Stomach (tissue), 8 donors: ENCODE measurements at regions not wholly inside any gene's neighbourhood (a gene's known extent, or its start where the extent isn't known, plus 50 kb on each side); places are given as distances from the start of the nearest gene placed in this dataset.

ENCODE experiments used
- DNase-seq, 2 donors: peaks; one replicate each; pipeline versions ENCODE4 v3.0.0 to v3.0.0-alpha.2; 2013 to 2019
- H3K27ac ChIP-seq, 5 donors: fragments of 200-600 bp in 4 of 5; sonication (generic) in 4 of 5; one replicate each; pipeline ENCODE4 v1.5.1; 2013 to 2019; ENCODE audit warnings: mild to moderate bottlenecking in 1 of 5, moderate library complexity in 1 of 5
- H3K27me3 ChIP-seq, 3 donors: fragments of 200-600 bp; sonication (generic); one replicate each; pipeline ENCODE4 v1.5.1; 2017 to 2019; ENCODE audit warnings: mixed run types in 1 of 3
- H3K36me3 ChIP-seq, 4 donors: fragments of 200-600 bp; sonication (generic); 1 replicate in 3 of 4; 2 replicates in 1 of 4; pipeline ENCODE4 v1.5.1; 2016 to 2019
- H3K4me1 ChIP-seq, 4 donors: fragments of 200-600 bp; sonication (generic); one replicate each; pipeline ENCODE4 v1.5.1; 2016 to 2019
- H3K4me3 ChIP-seq, 4 donors: fragments of 200-600 bp; sonication (generic) in 3 of 4; one replicate each; pipeline ENCODE4 v1.5.1; 2016 to 2019; ENCODE audit warnings: mild to moderate bottlenecking in 1 of 4
- H3K9me3 ChIP-seq, 4 donors: fragments of 200-600 bp; sonication (generic); one replicate each; pipeline ENCODE4 v1.5.1; 2016 to 2019
- EP300 ChIP-seq: sonication (generic); formaldehyde crosslinking; IDR thresholded peaks from one replicate; pipeline ENCODE4 v1.6.1; 2017; ENCODE audit warnings: antibody characterized with exemption
- POLR2A ChIP-seq, 4 donors: fragments of 450-650 bp; IDR thresholded peaks; one replicate each; pipeline ENCODE4 v1.6.1; 2016; ENCODE audit warnings: antibody characterized with exemption in 4 of 4, control low read depth in 2 of 4, mild to moderate bottlenecking in 1 of 4, moderate library complexity in 1 of 4
- POLR2AphosphoS5 ChIP-seq, 3 donors: sonication (generic); formaldehyde crosslinking; IDR thresholded peaks; one replicate each; pipeline ENCODE4 v1.6.1; 2016; ENCODE audit warnings: antibody characterized with exemption in 3 of 3
- WGBS, 5 donors: extraction: QIAGEN DNeasy Blood & Tissue Kit in 3 of 5; methylation state at CpG; one replicate each; pipeline versions ENCODE4 v1.1.5 to v1.1.7; 2013 to 2018; 5-methylcytosine and 5-hydroxymethylcytosine counted together
- intact Hi-C: fragments of 100-400 bp; cut with DNase I; formaldehyde crosslinking; loops from one replicate; pipeline ENCODE4 v1.15.1; 2023; ENCODE audit warnings: low total_unique reads
- small RNA-seq, 4 donors: library from RNA; depleted of rRNA; stranded (forward); fragments of <200 nt; gene quantifications; one replicate each; pipeline ENCODE3, GENCODE V24; 2016
- TF ChIP-seq, protein P1 (sequence below), 7 experiments: fragments of 450-650 bp in 4 of 7; fragments of 200-600 bp in 3 of 7; sonication (generic) in 3 of 7; IDR thresholded peaks; one replicate each; pipeline ENCODE4 v1.5.1; 2016 to 2019; ENCODE audit warnings: antibody characterized with exemption in 7 of 7, control low read depth in 2 of 7, mild to moderate bottlenecking in 1 of 7
- donor health status: healthy with polysubstance abuse.
- donor health status: Bipolar disorder and iron deficiency.
- donor health status: healthy.

DNA sequence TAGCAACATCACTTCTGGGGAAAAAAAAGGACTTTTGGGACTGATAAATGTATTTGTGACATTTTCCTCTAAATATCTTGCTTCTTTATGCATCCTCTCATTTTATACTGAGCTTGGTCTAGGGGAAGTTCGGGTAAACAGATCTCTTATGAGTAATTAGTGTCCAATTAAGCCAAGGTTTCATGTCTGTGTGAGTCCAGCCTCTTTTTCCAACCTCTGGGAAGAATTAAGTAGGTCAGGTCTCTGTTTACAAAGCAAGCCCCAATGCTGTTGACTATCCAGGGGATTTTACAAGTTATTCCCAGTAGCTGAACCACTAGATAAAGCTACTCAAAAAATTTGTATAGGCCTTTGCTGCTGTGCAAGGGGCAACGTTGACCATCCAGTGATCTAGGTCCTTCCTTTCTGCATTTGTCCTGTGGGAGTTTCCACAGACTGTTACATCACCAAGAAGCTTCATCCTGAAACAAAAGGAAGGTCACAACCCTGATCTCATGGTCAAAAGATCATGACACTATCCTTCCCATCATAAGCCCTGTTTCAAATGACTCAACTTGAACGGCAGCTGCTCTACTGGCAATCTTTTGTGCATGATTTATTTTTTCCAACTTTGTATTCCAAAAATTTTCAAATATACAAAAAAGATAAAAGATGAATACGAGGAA lies 74.3 kb downstream of the ETS2 start:
- Histone ChIP-seq H3K27ac (peak overlapping the region in 2 of 5 donors; percentile 1 to 38), H3K36me3 (no peaks in the 10 kb centered on the region)

DNA sequence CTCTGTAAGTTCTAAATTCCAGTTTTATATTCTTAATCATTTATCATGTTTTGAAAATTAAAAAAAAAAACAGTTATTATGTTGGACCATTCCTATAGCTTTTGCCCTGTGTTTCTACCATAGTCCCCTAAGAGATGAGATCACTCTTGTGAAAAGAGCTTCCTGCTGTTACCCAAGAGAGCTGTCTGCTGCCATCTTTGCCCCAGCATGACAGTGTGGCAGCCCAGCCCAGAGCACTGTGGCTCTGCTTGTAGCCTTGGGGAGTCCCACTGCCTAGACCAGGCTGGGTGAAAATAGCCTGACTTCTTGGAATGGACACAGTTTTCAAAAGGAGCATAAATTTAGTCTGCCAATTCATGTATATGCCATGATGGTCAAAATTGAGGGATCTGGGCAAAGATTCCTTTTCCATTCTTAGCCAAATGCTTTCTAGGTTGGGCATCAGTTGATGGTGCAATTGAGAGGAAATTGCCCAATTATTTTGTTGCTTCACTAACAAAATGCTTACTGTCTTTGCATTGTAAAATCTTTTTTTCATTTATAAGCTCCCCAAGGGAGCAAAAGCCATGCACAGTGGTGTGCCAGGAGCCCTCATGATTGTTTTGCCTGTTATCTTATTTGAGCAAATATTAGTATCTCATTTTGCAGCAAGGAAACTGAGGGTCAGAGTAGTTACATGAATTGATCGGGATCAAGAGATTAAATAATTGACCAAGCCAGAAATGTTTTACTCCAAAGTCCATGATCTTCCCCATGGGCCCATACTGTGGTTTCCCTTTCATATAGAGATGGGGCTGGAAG lies 72.8 kb downstream of the ETS2 start:
- Histone ChIP-seq H3K9me3 (peaks cover 0 to 6% (median 2%) of the 10 kb centered on the region in 4 donors), H3K36me3 (no peaks in the 10 kb centered on the region), H3K4me3 (no peak overlapping the region), H3K27ac (no peak overlapping the region), H3K27me3 (no peaks in the 10 kb centered on the region), H3K4me1 (no peaks in the 10 kb centered on the region)
- no peak for DNase-seq
- 28 to 67% (median 47%) methylated on average over 1 of the region's 1 CpG for WGBS, 5 donors
- intact Hi-C loops, result no loop called here
- no peak for TF ChIP-seq POLR2A (IDR thresholded peaks at IDR 0.05)
- no peak for TF ChIP-seq POLR2AphosphoS5 (IDR thresholded peaks at IDR 0.05)
- TF ChIP-seq, protein P1, sequence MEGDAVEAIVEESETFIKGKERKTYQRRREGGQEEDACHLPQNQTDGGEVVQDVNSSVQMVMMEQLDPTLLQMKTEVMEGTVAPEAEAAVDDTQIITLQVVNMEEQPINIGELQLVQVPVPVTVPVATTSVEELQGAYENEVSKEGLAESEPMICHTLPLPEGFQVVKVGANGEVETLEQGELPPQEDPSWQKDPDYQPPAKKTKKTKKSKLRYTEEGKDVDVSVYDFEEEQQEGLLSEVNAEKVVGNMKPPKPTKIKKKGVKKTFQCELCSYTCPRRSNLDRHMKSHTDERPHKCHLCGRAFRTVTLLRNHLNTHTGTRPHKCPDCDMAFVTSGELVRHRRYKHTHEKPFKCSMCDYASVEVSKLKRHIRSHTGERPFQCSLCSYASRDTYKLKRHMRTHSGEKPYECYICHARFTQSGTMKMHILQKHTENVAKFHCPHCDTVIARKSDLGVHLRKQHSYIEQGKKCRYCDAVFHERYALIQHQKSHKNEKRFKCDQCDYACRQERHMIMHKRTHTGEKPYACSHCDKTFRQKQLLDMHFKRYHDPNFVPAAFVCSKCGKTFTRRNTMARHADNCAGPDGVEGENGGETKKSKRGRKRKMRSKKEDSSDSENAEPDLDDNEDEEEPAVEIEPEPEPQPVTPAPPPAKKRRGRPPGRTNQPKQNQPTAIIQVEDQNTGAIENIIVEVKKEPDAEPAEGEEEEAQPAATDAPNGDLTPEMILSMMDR (IDR thresholded peaks at IDR 0.05), result no peak
- no peak for TF ChIP-seq EP300

More for the DNA sequence above, 74.3 kb downstream of the ETS2 start:
- WGBS, 5 donors, result 58 to 68% (median 63%) methylated on average over 4 of the region's 4 CpGs
- TF ChIP-seq POLR2AphosphoS5 (IDR thresholded peaks at IDR 0.05) (no peak), POLR2A (IDR thresholded peaks at IDR 0.05) (no peak), EP300 (no peak)
- TF ChIP-seq, protein P1 (IDR thresholded peaks at IDR 0.05), result no peak
- Histone ChIP-seq H3K4me3 (no peak overlapping the region), H3K4me1 (no peaks in the 10 kb centered on the region), H3K27me3 (no peaks in the 10 kb centered on the region), H3K9me3 (peaks cover 0 to 10% (median 3%) of the 10 kb centered on the region in 4 donors)
- intact Hi-C loops, result no loop called here
- no peak for DNase-seq

DNA sequence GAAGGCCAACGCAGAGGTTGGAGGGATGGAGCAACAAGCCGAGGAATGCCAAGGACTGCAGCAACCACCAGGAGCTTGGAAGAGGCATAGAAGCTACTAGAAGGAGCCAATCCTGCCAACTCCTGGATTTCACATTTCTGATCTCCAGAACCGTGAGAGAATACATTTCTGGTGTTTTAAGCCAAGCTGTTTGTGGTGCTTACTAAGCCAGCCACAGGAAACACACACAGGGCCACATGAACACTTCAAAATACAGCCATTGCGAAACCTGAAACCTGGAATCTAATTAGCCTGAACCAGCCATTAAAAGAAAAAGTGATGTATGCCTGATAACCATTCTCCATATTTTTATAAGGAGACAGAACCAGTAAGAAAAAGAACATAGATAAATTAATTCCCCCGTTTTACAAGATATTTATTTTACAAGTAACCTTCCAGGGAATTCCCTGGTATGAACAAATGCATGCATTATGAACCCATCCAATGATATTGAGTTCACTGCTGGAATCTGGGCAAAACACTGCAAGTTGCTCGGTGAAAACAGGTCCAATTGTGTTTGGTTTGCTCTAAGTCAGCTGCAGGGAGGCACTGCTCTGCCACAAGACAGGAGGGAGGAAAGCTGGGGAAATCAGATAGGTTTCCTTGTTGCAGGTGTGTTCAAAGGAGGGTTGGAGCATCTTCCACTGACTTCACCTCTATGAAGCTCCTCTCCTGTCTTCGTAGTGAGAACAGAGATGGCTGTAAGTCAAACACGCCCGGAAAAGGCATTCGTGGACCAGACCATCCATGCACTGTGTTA lies 70.2 kb downstream of the ETS2 start:
- H3K9me3 ChIP-seq, result no peaks in the 10 kb centered on the region
- H3K4me3 ChIP-seq, result no peak overlapping the region
- H3K27ac ChIP-seq, result no peak overlapping the region
- DNase-seq, result no peak
- intact Hi-C loops, result no loop called here
- H3K4me1 ChIP-seq, result no peaks in the 10 kb centered on the region
- no peaks in the 10 kb centered on the region for H3K36me3 ChIP-seq
- TF ChIP-seq POLR2A (IDR thresholded peaks at IDR 0.05) (no peak), EP300 (no peak), POLR2AphosphoS5 (IDR thresholded peaks at IDR 0.05) (no peak)
- TF ChIP-seq, protein P1 (IDR thresholded peaks at IDR 0.05), result no peak
- no peaks in the 10 kb centered on the region for H3K27me3 ChIP-seq
- 82 to 87% (median 83%) methylated on average over 10 of the region's 10 CpGs for WGBS, 5 donors

Small RNAs in the stretch of these regions (small RNA-seq; reads per million reads assigned to genes)
- 0 reads per million in 4 donors for gene RF00091
